HEK293 (cell line): ENCODE measurements at regions not wholly inside any gene's neighbourhood (a gene's known extent, or its start where the extent isn't known, plus 50 kb on each side); places are given as distances from the start of the nearest gene placed in this dataset.

ENCODE experiments used
- CTCF ChIA-PET: fragments of 350-600 bp; formaldehyde crosslinking; extraction: SDS; loops from one replicate; lab custom pipeline; 2021; ENCODE audit warnings: antibody characterized with exemption; lab: Yijun Ruan, JAX
- POLR2A ChIA-PET: fragments of 300-600 bp; formaldehyde crosslinking; extraction: SDS; loops from one replicate; lab custom pipeline; 2020; ENCODE audit warnings: antibody characterized with exemption, inconsistent platforms; lab: Yijun Ruan, JAX
- H3K27ac ChIP-seq: fragments of 200-500 bp; sonication (Bioruptor generic); 2 replicates; pipeline ENCODE4 v1.5.1; 2014; ENCODE audit warnings: low read depth, low read length, control low read depth, inconsistent platforms; ENCODE audit errors: extremely low read depth
- H3K36me3 ChIP-seq, 2 experiments: fragments of 200-500 bp in 1 of 2; sonication (Bioruptor generic) in 1 of 2; 1 replicate in 1 of 2; 2 replicates in 1 of 2; pipeline ENCODE4 v1.5.1; 2014 to 2017; ENCODE audit warnings: inconsistent platforms in 2 of 2, low read length in 2 of 2; ENCODE audit not compliant: control insufficient read depth in 2 of 2, insufficient read depth in 1 of 2
- H3K4me1 ChIP-seq: fragments of 200-500 bp; sonication (Bioruptor generic); 2 replicates; pipeline ENCODE4 v1.5.1; 2014; ENCODE audit warnings: mild to moderate bottlenecking, low read length, inconsistent platforms; ENCODE audit not compliant: control insufficient read depth, insufficient read depth
- H3K4me3 ChIP-seq: 2 replicates; pipeline ENCODE4 v1.5.1; 2011; ENCODE audit warnings: low read depth, mild to moderate bottlenecking, control low read depth, low read length, moderate library complexity
- H3K9me3 ChIP-seq: fragments of 200-500 bp; sonication (Bioruptor generic); 2 replicates; pipeline ENCODE4 v1.5.1; 2014; ENCODE audit warnings: low read depth, low read length, inconsistent platforms; ENCODE audit not compliant: control insufficient read depth, insufficient read depth
- CTCF ChIP-seq: fragments of 450-650 bp; formaldehyde crosslinking; IDR thresholded peaks from 2 replicates; pipeline ENCODE4 v1.5.1; 2016; ENCODE audit warnings: missing biosample characterization, missing genetic modification characterization
- HOXC10 ChIP-seq: sonication (generic); formaldehyde crosslinking; IDR thresholded peaks from 2 replicates; pipeline ENCODE4 v1.8.1; 2023; ENCODE audit warnings: mild to moderate bottlenecking, missing genetic modification reagents
- PATZ1 ChIP-seq: fragments of 450-650 bp; formaldehyde crosslinking; IDR thresholded peaks from 2 replicates; pipeline ENCODE4 v1.5.1; 2016; ENCODE audit warnings: missing biosample characterization, missing genetic modification characterization
- ZBTB1 ChIP-seq: fragments of 450-650 bp; formaldehyde crosslinking; IDR thresholded peaks from 2 replicates; pipeline ENCODE4 v1.5.1; 2016; ENCODE audit warnings: missing biosample characterization, missing genetic modification characterization
- ZNF16 ChIP-seq: fragments of 450-650 bp; formaldehyde crosslinking; IDR thresholded peaks from 2 replicates; pipeline ENCODE4 v1.5.1; 2016; ENCODE audit warnings: low read depth, missing biosample characterization, missing genetic modification characterization
- ZNF221 ChIP-seq: fragments of 450-650 bp; formaldehyde crosslinking; IDR thresholded peaks from 2 replicates; pipeline ENCODE4 v1.5.1; 2017; ENCODE audit warnings: missing biosample characterization, missing genetic modification characterization, borderline replicate concordance
- ZNF239 ChIP-seq: fragments of 450-650 bp; formaldehyde crosslinking; IDR thresholded peaks from 2 replicates; pipeline ENCODE4 v1.5.1; 2016; ENCODE audit warnings: missing biosample characterization, missing genetic modification characterization
- ZNF350 ChIP-seq: fragments of 450-650 bp; formaldehyde crosslinking; IDR thresholded peaks from 2 replicates; pipeline ENCODE4 v1.5.0; 2017; ENCODE audit warnings: missing biosample characterization, mild to moderate bottlenecking, missing genetic modification characterization
- ZNF362 ChIP-seq: fragments of 450-650 bp; formaldehyde crosslinking; IDR thresholded peaks from 2 replicates; pipeline ENCODE4 v1.5.1; 2016; ENCODE audit warnings: missing biosample characterization, missing genetic modification characterization
- ZNF394 ChIP-seq: fragments of 450-650 bp; formaldehyde crosslinking; IDR thresholded peaks from 2 replicates; pipeline ENCODE4 v1.5.1; 2016; ENCODE audit warnings: missing biosample characterization, missing genetic modification characterization, mild to moderate bottlenecking, moderate library complexity, borderline replicate concordance
- ZNF423 ChIP-seq: fragments of 450-650 bp; formaldehyde crosslinking; IDR thresholded peaks from 2 replicates; pipeline ENCODE4 v1.5.1; 2016; ENCODE audit warnings: missing biosample characterization, missing genetic modification characterization
- ZNF514 ChIP-seq: fragments of 450-650 bp; formaldehyde crosslinking; IDR thresholded peaks from 2 replicates; pipeline ENCODE4 v1.5.1; 2016; ENCODE audit warnings: missing biosample characterization, missing genetic modification characterization
- ZNF555 ChIP-seq: fragments of 450-650 bp; formaldehyde crosslinking; conservative IDR thresholded peaks from 2 replicates; pipeline ENCODE4 v1.5.1; 2017; ENCODE audit warnings: missing biosample characterization, mild to moderate bottlenecking, missing genetic modification characterization, inconsistent platforms
- ZNF677 ChIP-seq: fragments of 450-650 bp; IDR thresholded peaks from 2 replicates; pipeline ENCODE4 v1.5.0; 2018; ENCODE audit warnings: missing biosample characterization, mild to moderate bottlenecking, missing genetic modification characterization, moderate library complexity
- ZNF785 ChIP-seq: fragments of 450-650 bp; formaldehyde crosslinking; IDR thresholded peaks from 2 replicates; pipeline ENCODE4 v1.5.1; 2016; ENCODE audit warnings: missing biosample characterization, missing genetic modification characterization

- no peak overlapping the region for H3K27ac ChIP-seq
- H3K4me3 ChIP-seq: no peak overlapping the region
- TF ChIP-seq ZBTB1 (tag by site-specific recombination) (no peak), ZNF555 (no peak), ZNF16 (tag by site-specific recombination) (no peak), ZNF785 (tag by site-specific recombination) (no peak), ZNF239 (tag by site-specific recombination) (no peak)
- no peaks in the 10 kb centered on the region for H3K9me3 ChIP-seq
- ChIA-PET POLR2A (no interaction called here), CTCF (no interaction called here)
- peaks cover 8% of the 10 kb centered on the region; the same call in 1 of the 2 replicates for H3K4me1 ChIP-seq
- no peaks in the 10 kb centered on the region for H3K36me3 ChIP-seq
Observed at GRCh38 chr4:56235011-56235410, 152.3 kb downstream of the AASDH start.

GRCh38 chr4:56234098-56234497 lies 153.2 kb downstream of the AASDH start:
- Histone ChIP-seq H3K4me3 (no peak overlapping the region), H3K9me3 (no peaks in the 10 kb centered on the region), H3K27ac (no peak overlapping the region), H3K36me3 (no peaks in the 10 kb centered on the region), H3K4me1 (peaks cover 8% of the 10 kb centered on the region; the same call in 1 of the 2 replicates)
- POLR2A ChIA-PET: no interaction called here
- CTCF ChIA-PET: interaction anchor here (0.7 kb wide), 1 partner anchor 286 kb away, joined by 3 read pairs; no protein-coding TSS in a partner anchor
- TF ChIP-seq ZNF362 (tag by site-specific recombination) (no peak), ZNF221 (tag by site-specific recombination) (no peak), ZNF350 (tag by site-specific recombination) (no peak), ZNF677 (no peak), PATZ1 (tag by site-specific recombination) (no peak), ZNF423 (tag by site-specific recombination) (no peak), ZNF514 (tag by site-specific recombination) (no peak), HOXC10 (CRISPR knock-in tag) (no peak)

- ChIA-PET POLR2A (no interaction called here), CTCF (interaction anchor here (0.6 kb wide), 1 partner anchor 32 kb away, joined by 5 read pairs; no protein-coding TSS in a partner anchor)
- Histone ChIP-seq H3K27ac (no peak overlapping the region), H3K4me1 (peaks cover 8% of the 10 kb centered on the region; the same call in 1 of the 2 replicates), H3K36me3 (no peaks in the 10 kb centered on the region), H3K9me3 (no peaks in the 10 kb centered on the region), H3K4me3 (no peak overlapping the region)
- TF ChIP-seq ZBTB1 (tag by site-specific recombination): no peak
- TF ChIP-seq CTCF: no peak
- TF ChIP-seq ZNF394 (tag by site-specific recombination): no peak
Observed at GRCh38 chr4:56231410-56231809, 155.9 kb downstream of the AASDH start.
